Naive thymus-derived CD4-positive, alpha-beta T cell (primary cell): ENCODE measurements at regions not wholly inside any gene's neighbourhood (a gene's known extent, or its start where the extent isn't known, plus 50 kb on each side); places are given as distances from the start of the nearest gene placed in this dataset.
A peak's percentile ranks its signal among the peaks of the same experiment; 100 is the strongest.

Experiments
- ATAC-seq: fragments of 150-1000 bp; cut with Tn5 transposase; 2 replicates; pipeline ENCODE4 v1.10.0; 2021; ENCODE audit warnings: mild to moderate bottlenecking, moderate library complexity
- CTCF ChIA-PET: fragments of 350-600 bp; sonication (Branson Sonifier 250); formaldehyde crosslinking; loops from one replicate; lab custom pipeline; 2021; ENCODE audit warnings: antibody characterized with exemption; lab: Charles Lee
- POLR2A ChIA-PET: fragments of 350-600 bp; sonication (Branson Sonifier 250); formaldehyde crosslinking; loops from one replicate; lab custom pipeline; 2021; ENCODE audit warnings: antibody characterized with exemption, inconsistent platforms; lab: Charles Lee
- DNase-seq, 9 donors: peaks; one replicate each; pipeline versions ENCODE4 v3.0.0 to v3.0.0-alpha.2; 2020 to 2022; ENCODE audit warnings: mixed read lengths in 1 of 9
- H3K27ac ChIP-seq: one replicate; pipeline ENCODE4 v1.7.0; 2013; ENCODE audit warnings: mild to moderate bottlenecking, low read depth, low read length, moderate library complexity
- H3K27me3 ChIP-seq, 2 donors: one replicate each; pipeline ENCODE4 v1.7.0; 2013; ENCODE audit warnings: low read length in 2 of 2, mild to moderate bottlenecking in 2 of 2, moderate library complexity in 2 of 2; ENCODE audit not compliant: control insufficient read depth in 2 of 2, insufficient read depth in 2 of 2
- H3K36me3 ChIP-seq, 3 experiments: 1 replicate in 2 of 3; 2 replicates in 1 of 3; pipeline ENCODE4 v1.7.0; 2013; ENCODE audit warnings: low read length in 3 of 3, mild to moderate bottlenecking in 3 of 3, moderate library complexity in 1 of 3; ENCODE audit not compliant: insufficient read depth in 3 of 3, control insufficient read depth in 2 of 3
- H3K4me1 ChIP-seq, 2 donors: one replicate each; pipeline ENCODE4 v1.7.0; 2013; ENCODE audit warnings: low read length in 2 of 2, mild to moderate bottlenecking in 2 of 2, moderate library complexity in 1 of 2; ENCODE audit not compliant: control insufficient read depth in 2 of 2, insufficient read depth in 2 of 2
- H3K4me3 ChIP-seq: 2 replicates; pipeline ENCODE4 v1.7.0; 2013; ENCODE audit warnings: mild to moderate bottlenecking, low read length
- H3K9me3 ChIP-seq, 3 experiments: 1 replicate in 2 of 3; 2 replicates in 1 of 3; pipeline ENCODE4 v1.7.0; 2013; ENCODE audit warnings: low read length in 3 of 3; ENCODE audit not compliant: control insufficient read depth in 2 of 3
- H3K27ac Mint-ChIP-seq, 9 donors: one replicate each; pipeline ENCODE4 v1.8.0; 2020 to 2022; ENCODE audit warnings: mixed read lengths in 9 of 9, mild to moderate bottlenecking in 8 of 9, moderate library complexity in 5 of 9, inconsistent platforms in 2 of 9
- H3K27me3 Mint-ChIP-seq, 5 donors: one replicate each; pipeline ENCODE4 v1.8.0; 2021 to 2022; ENCODE audit warnings: mixed read lengths in 5 of 5, mild to moderate bottlenecking in 1 of 5
- H3K36me3 Mint-ChIP-seq, 5 donors: one replicate each; pipeline ENCODE4 v1.8.0; 2020 to 2022; ENCODE audit warnings: mixed read lengths in 5 of 5, mild to moderate bottlenecking in 3 of 5, inconsistent platforms in 1 of 5
- H3K4me1 Mint-ChIP-seq, 7 donors: one replicate each; pipeline ENCODE4 v1.8.0; 2020 to 2022; ENCODE audit warnings: mixed read lengths in 7 of 7, mild to moderate bottlenecking in 3 of 7, inconsistent platforms in 1 of 7
- H3K4me3 Mint-ChIP-seq, 10 donors: one replicate each; pipeline ENCODE4 v1.8.0; 2020 to 2022; ENCODE audit warnings: mild to moderate bottlenecking in 10 of 10, mixed read lengths in 10 of 10, moderate library complexity in 6 of 10, inconsistent platforms in 2 of 10
- H3K9me3 Mint-ChIP-seq, 11 donors: one replicate each; pipeline ENCODE4 v1.8.0; 2020 to 2022; ENCODE audit warnings: mixed read lengths in 11 of 11, mild to moderate bottlenecking in 4 of 11, inconsistent platforms in 1 of 11, moderate library complexity in 1 of 11
- intact Hi-C, 2 donors: fragments of 100-400 bp; cut with micrococcal nuclease; formaldehyde crosslinking; loops; one replicate each; pipeline ENCODE4 v1.15.1; 2023

- Mint-ChIP-seq H3K36me3 (no peaks in the 10 kb centered on the region), H3K4me3 (no peak overlapping the region), H3K9me3 (peaks cover 0 to 2% (median 0%) of the 10 kb centered on the region in 11 donors), H3K4me1 (peaks cover 0 to 4% (median 0%) of the 10 kb centered on the region in 7 donors), H3K27me3 (no peaks in the 10 kb centered on the region), H3K27ac (no peak overlapping the region)
- no peak overlapping the region for H3K27ac ChIP-seq
- intact Hi-C loops, result loop anchor here (1.0 kb wide), 4 partner anchors 95 to 183 kb away; no protein-coding TSS in a partner anchor
- DNase-seq (no peak), ATAC-seq (no peak)
- H3K4me1 ChIP-seq, result no peaks in the 10 kb centered on the region
- no peak overlapping the region for H3K4me3 ChIP-seq
- no peaks in the 10 kb centered on the region for H3K9me3 ChIP-seq
- CTCF ChIA-PET, result interaction anchor here (0.9 to 5.8 kb wide), 3 partner anchors 182 to 186 kb away, joined by 3 to 29 read pairs (median 10); no protein-coding TSS in a partner anchor
- POLR2A ChIA-PET, result no interaction called here
- no peaks in the 10 kb centered on the region for H3K36me3 ChIP-seq
- no peaks in the 10 kb centered on the region for H3K27me3 ChIP-seq
Observed at GRCh38 chr4:42750856-42751255, 94.0 kb upstream of the ATP8A1 start.

- H3K4me3 Mint-ChIP-seq, result no peak overlapping the region
- H3K4me1 ChIP-seq, result no peaks in the 10 kb centered on the region
- DNase-seq (peak in 7 of 9 donors; percentile 15 to 59 (median 39)), ATAC-seq (peak; percentile 88)
- H3K9me3 Mint-ChIP-seq, result peaks cover 0 to 7% (median 3%) of the 10 kb centered on the region in 11 donors
- no peaks in the 10 kb centered on the region for H3K27me3 Mint-ChIP-seq
- H3K36me3 Mint-ChIP-seq, result peaks cover 0 to 4% (median 0%) of the 10 kb centered on the region in 5 donors
- H3K27ac ChIP-seq, result no peak overlapping the region
- peaks cover 0 to 4% (median 0%) of the 10 kb centered on the region in 7 donors for H3K4me1 Mint-ChIP-seq
- intact Hi-C loops, result loop anchor here (1.0 kb wide), 4 partner anchors 94 to 182 kb away; no protein-coding TSS in a partner anchor
- ChIA-PET POLR2A (no interaction called here), CTCF (interaction anchor here (0.6 to 5.8 kb wide), 12 partner anchors 73 to 1779 kb away, joined by 3 to 29 read pairs (median 4); no protein-coding TSS in a partner anchor)
- no peak overlapping the region for H3K4me3 ChIP-seq
- H3K27me3 ChIP-seq, result no peaks in the 10 kb centered on the region
- no peak overlapping the region for H3K27ac Mint-ChIP-seq
- H3K9me3 ChIP-seq, result no peaks in the 10 kb centered on the region
- no peaks in the 10 kb centered on the region for H3K36me3 ChIP-seq
Observed at GRCh38 chr4:42750091-42750490, 93.2 kb upstream of the ATP8A1 start.

GRCh38 chr4:42747971-42748370, 91.1 kb upstream of the ATP8A1 start:
- Mint-ChIP-seq H3K27ac (peak overlapping the region in 1 of 9 donors; percentile 8), H3K4me1 (peaks cover 0 to 4% (median 0%) of the 10 kb centered on the region in 7 donors), H3K9me3 (peaks cover 0 to 10% (median 4%) of the 10 kb centered on the region in 11 donors), H3K27me3 (no peaks in the 10 kb centered on the region), H3K4me3 (no peak overlapping the region), H3K36me3 (peaks cover 0 to 4% (median 0%) of the 10 kb centered on the region in 5 donors)
- H3K4me1 ChIP-seq, result no peaks in the 10 kb centered on the region
- intact Hi-C loops, result no loop called here
- H3K4me3 ChIP-seq, result no peak overlapping the region
- DNase-seq, result no peak
- no peaks in the 10 kb centered on the region for H3K9me3 ChIP-seq
- CTCF ChIA-PET, result interaction anchor here (1.9 kb wide), 1 partner anchor 177 kb away, joined by 5 read pairs; no protein-coding TSS in a partner anchor
- POLR2A ChIA-PET, result interaction anchor here (1.4 kb wide), 1 partner anchor 76 kb away, joined by 5 read pairs; no protein-coding TSS in a partner anchor
- H3K36me3 ChIP-seq, result no peaks in the 10 kb centered on the region
- H3K27me3 ChIP-seq, result no peaks in the 10 kb centered on the region
- no peak for ATAC-seq
- H3K27ac ChIP-seq, result no peak overlapping the region

- H3K4me3 ChIP-seq, result no peak overlapping the region
- Mint-ChIP-seq H3K4me1 (no peaks in the 10 kb centered on the region), H3K36me3 (peaks cover 0 to 8% (median 3%) of the 10 kb centered on the region in 5 donors), H3K9me3 (peaks cover 1 to 26% (median 10%) of the 10 kb centered on the region in 11 donors), H3K4me3 (no peak overlapping the region), H3K27ac (no peak overlapping the region), H3K27me3 (peaks cover 0 to 5% (median 0%) of the 10 kb centered on the region in 5 donors)
- intact Hi-C loops, result no loop called here
- no peaks in the 10 kb centered on the region for H3K36me3 ChIP-seq
- ChIA-PET POLR2A (no interaction called here), CTCF (no interaction called here)
- no peaks in the 10 kb centered on the region for H3K9me3 ChIP-seq
- H3K27me3 ChIP-seq, result no peaks in the 10 kb centered on the region
- ATAC-seq (no peak), DNase-seq (no peak)
- H3K4me1 ChIP-seq, result no peaks in the 10 kb centered on the region
- H3K27ac ChIP-seq, result no peak overlapping the region
Observed at GRCh38 chr4:42736527-42737195, 79.8 kb upstream of the ATP8A1 start.

DNA sequence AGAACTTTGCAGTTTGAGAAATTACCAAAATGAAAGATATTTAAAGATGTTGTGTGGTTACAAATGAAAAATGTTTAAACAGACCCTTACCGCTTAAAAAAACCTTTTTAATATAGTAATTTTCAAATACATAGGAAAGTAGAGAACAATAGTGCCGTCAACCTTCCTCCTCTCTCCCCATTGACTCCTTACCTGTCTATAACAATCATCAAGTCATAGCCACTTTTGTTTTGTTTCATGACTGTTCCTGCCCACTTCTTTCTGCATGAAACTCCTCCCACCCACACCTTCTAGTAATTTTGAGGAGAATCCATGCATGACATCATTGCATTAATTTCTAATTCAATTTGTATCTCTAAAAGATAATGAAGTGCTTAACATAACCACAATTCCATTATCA, 76.5 kb upstream of the ATP8A1 start:
- no peak for ATAC-seq
- Mint-ChIP-seq H3K9me3 (peaks cover 0 to 19% (median 7%) of the 10 kb centered on the region in 11 donors), H3K4me3 (no peak overlapping the region), H3K27ac (no peak overlapping the region), H3K36me3 (peaks cover 0 to 9% (median 3%) of the 10 kb centered on the region in 5 donors), H3K4me1 (no peaks in the 10 kb centered on the region), H3K27me3 (peaks cover 0 to 12% (median 0%) of the 10 kb centered on the region in 5 donors)
- intact Hi-C loops, result no loop called here
- no peak for DNase-seq
- Histone ChIP-seq H3K27ac (no peak overlapping the region), H3K9me3 (no peaks in the 10 kb centered on the region), H3K36me3 (no peaks in the 10 kb centered on the region), H3K27me3 (no peaks in the 10 kb centered on the region), H3K4me3 (no peak overlapping the region), H3K4me1 (no peaks in the 10 kb centered on the region)
- ChIA-PET POLR2A (no interaction called here), CTCF (no interaction called here)

DNA sequence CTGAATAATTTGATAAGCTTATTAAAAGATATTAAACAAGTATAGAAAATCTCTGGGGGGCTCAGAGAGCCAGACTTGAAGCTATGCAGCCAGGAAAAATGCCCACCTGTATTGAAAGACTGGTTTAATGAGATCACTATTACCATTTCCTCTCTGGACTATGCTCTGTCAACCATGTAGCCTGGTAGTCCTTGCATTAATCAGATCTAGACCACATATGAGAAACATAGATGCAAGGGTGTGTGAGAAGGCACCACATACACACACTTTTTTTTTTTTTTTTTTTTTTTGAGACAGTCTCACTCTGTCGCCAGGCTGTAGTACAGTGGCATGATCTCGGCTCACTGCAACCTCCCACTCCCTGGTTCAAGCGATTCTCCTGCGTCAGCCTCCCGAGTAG, 75.9 kb upstream of the ATP8A1 start:
- H3K4me3 Mint-ChIP-seq, result no peak overlapping the region
- H3K27ac Mint-ChIP-seq, result no peak overlapping the region
- H3K9me3 Mint-ChIP-seq, result peaks cover 0 to 17% (median 7%) of the 10 kb centered on the region in 11 donors
- ChIA-PET CTCF (no interaction called here), POLR2A (no interaction called here)
- no peaks in the 10 kb centered on the region for H3K27me3 ChIP-seq
- H3K4me3 ChIP-seq, result no peak overlapping the region
- DNase-seq (no peak), ATAC-seq (no peak)
- peaks cover 0 to 9% (median 3%) of the 10 kb centered on the region in 5 donors for H3K36me3 Mint-ChIP-seq
- intact Hi-C loops, result no loop called here
- no peaks in the 10 kb centered on the region for H3K9me3 ChIP-seq
- no peaks in the 10 kb centered on the region for H3K36me3 ChIP-seq
- no peak overlapping the region for H3K27ac ChIP-seq
- H3K4me1 Mint-ChIP-seq, result no peaks in the 10 kb centered on the region
- peaks cover 0 to 12% (median 0%) of the 10 kb centered on the region in 5 donors for H3K27me3 Mint-ChIP-seq
- H3K4me1 ChIP-seq, result no peaks in the 10 kb centered on the region
